TTC549 (cell line): ENCODE measurements at regions not wholly inside any gene's neighbourhood (a gene's known extent, or its start where the extent isn't known, plus 50 kb on each side); places are given as distances from the start of the nearest gene placed in this dataset.
"Not testable (repeated sequence)": the region's sequence is repeated elsewhere in the genome, so short reads cannot be mapped to it uniquely, and the experiment has no call there.

Experiments
- FAIRE-seq: peaks from 2 replicates; lab custom pipeline; 2012; peaks lifted over from hg19 to GRCh38; lab: Jason Lieb, UNC

- no peak for FAIRE-seq
Measured at GRCh38 chr5:163569284-163569683, 63.9 kb downstream of the MAT2B start.

GRCh38 chr5:163571744-163572143 lies 66.3 kb downstream of the MAT2B start:
- no peak for FAIRE-seq

GRCh38 chr5:163574472-163575440 lies 69.3 kb downstream of the MAT2B start:
- no peak for FAIRE-seq

GRCh38 chr5:163578652-163579051 lies 73.2 kb downstream of the MAT2B start:
- no peak for FAIRE-seq

- FAIRE-seq: no peak
Measured at GRCh38 chr5:163579729-163580128, 74.3 kb downstream of the MAT2B start.

- FAIRE-seq: no peak
Measured at GRCh38 chr5:163580516-163580915, 75.1 kb downstream of the MAT2B start.

GRCh38 chr5:163583491-163584153 lies 78.2 kb downstream of the MAT2B start:
- not testable (repeated sequence) for FAIRE-seq

- no peak for FAIRE-seq
Measured at GRCh38 chr5:163585206-163585605, 79.8 kb downstream of the MAT2B start.

- no peak for FAIRE-seq
Measured at GRCh38 chr5:163586531-163586956, 81.1 kb downstream of the MAT2B start.

- FAIRE-seq: no peak
Measured at GRCh38 chr5:163594951-163595350, 89.5 kb downstream of the MAT2B start.

- no peak for FAIRE-seq
Measured at GRCh38 chr5:163595932-163596607, 90.7 kb downstream of the MAT2B start.

- FAIRE-seq: no peak
Measured at GRCh38 chr5:163596608-163597315, 91.3 kb downstream of the MAT2B start.

- FAIRE-seq: no peak
Measured at GRCh38 chr5:163604013-163604412, 98.6 kb downstream of the MAT2B start.

- no peak for FAIRE-seq
Measured at GRCh38 chr5:163607256-163607655, 101.8 kb downstream of the MAT2B start.

GRCh38 chr5:163608621-163609020 lies 103.2 kb downstream of the MAT2B start:
- FAIRE-seq: no peak

GRCh38 chr5:163609910-163610309 lies 104.5 kb downstream of the MAT2B start:
- no peak for FAIRE-seq

- no peak for FAIRE-seq
Measured at GRCh38 chr5:163612358-163613149, 107.1 kb downstream of the MAT2B start.

- FAIRE-seq: no peak
Measured at GRCh38 chr5:163613150-163613442, 107.7 kb downstream of the MAT2B start.

GRCh38 chr5:163614787-163615186 lies 109.4 kb downstream of the MAT2B start:
- no peak for FAIRE-seq

- FAIRE-seq: no peak
Measured at GRCh38 chr5:163619273-163619934, 114.0 kb downstream of the MAT2B start.

- no peak for FAIRE-seq
Measured at GRCh38 chr5:163619951-163620350, 114.5 kb downstream of the MAT2B start.
